ENCODE measurements at regions not wholly inside any gene's neighbourhood (a gene's known extent, or its start where the extent isn't known, plus 50 kb on each side); places are given as distances from the start of the nearest gene placed in this dataset.

- H3F3A ChIP-seq (replicated peaks; ENCODE audit: low read depth), result no peaks in the 10 kb centered on the region
- no peak overlapping the region for H3K27ac Mint-ChIP-seq
Measured at GRCh38 chr1:117810553-117810952, 118.9 kb downstream of the GDAP2 start.

DNA sequence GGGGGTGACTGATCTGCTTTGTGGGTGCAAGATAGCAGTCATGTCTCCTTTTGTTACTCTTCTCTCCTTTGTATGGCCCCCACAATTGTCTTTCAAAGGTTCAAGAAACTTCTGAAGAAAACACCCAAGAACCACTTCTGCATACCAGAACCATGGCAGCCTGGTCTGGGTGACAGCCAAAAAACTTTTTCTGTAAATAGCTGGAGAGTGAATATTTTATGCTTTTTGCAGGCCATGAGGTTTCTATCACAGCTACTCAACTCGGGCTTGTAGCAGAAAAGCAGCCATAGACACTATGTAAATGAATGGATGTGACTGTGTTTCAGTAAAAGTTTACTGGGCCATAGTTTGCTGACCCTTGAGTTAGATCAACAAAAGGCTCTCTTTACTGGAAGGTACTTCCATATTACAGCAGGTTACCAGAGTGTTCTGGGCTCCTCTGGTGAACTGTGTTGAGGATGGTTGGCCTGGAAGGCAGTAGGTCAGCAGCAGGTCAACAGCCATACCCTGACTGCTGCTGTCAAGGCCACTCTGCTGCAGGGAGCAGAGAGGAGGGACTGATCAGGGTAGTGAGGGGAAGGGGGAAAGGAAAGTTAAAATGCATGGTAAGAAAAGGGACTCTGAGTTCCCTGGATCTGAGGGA lies 116.4 kb downstream of the GDAP2 start:
- Histone ChIP-seq H4K20me1 (replicated peaks; ENCODE audit: insufficient read depth) (no peaks in the 10 kb centered on the region), H3K36me3 (ENCODE audit: insufficient read depth) (no peaks in the 10 kb centered on the region), H3K4me1 (ENCODE audit: insufficient read depth) (no peaks in the 10 kb centered on the region), H3K27me3 (ENCODE audit: insufficient read depth) (no peaks in the 10 kb centered on the region), H3K79me2 (replicated peaks; ENCODE audit: insufficient read depth) (no peaks in the 10 kb centered on the region), H3F3A (replicated peaks; ENCODE audit: low read depth) (no peaks in the 10 kb centered on the region), H3K27ac (ENCODE audit: low read depth) (no peak overlapping the region), H2AFZ (no peak overlapping the region), H3K4me2 (no peak overlapping the region), H3K4me3 (no peak overlapping the region), H3K9me2 (ENCODE audit: insufficient read depth) (peaks cover 22% of the 10 kb centered on the region; the same call in 1 of the 2 replicates)
- Mint-ChIP-seq H3K4me1 (peaks cover 3% of the 10 kb centered on the region; the same call in 1 of the 3 replicates), H3K36me3 (ENCODE audit: low read depth) (no peaks in the 10 kb centered on the region), H3K27me3 (ENCODE audit: insufficient read depth, low read depth, poor library complexity) (no peaks in the 10 kb centered on the region), H3K27ac (no peak overlapping the region), H3K9me3 (no peaks in the 10 kb centered on the region), H3K4me3 (no peak overlapping the region)
- DNase-seq (ENCODE audit: low spot score), result no peak
- ATAC-seq, result no peak
- TF ChIP-seq, protein P1, sequence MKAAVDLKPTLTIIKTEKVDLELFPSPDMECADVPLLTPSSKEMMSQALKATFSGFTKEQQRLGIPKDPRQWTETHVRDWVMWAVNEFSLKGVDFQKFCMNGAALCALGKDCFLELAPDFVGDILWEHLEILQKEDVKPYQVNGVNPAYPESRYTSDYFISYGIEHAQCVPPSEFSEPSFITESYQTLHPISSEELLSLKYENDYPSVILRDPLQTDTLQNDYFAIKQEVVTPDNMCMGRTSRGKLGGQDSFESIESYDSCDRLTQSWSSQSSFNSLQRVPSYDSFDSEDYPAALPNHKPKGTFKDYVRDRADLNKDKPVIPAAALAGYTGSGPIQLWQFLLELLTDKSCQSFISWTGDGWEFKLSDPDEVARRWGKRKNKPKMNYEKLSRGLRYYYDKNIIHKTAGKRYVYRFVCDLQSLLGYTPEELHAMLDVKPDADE (IDR thresholded peaks at IDR 0.05), result no peak
- TF ChIP-seq EZH2phosphoT487 (IDR thresholded peaks at IDR 0.05; ENCODE audit: unreplicated experiment) (no peak), ZNF462 (CRISPR knock-in tag; IDR thresholded peaks at IDR 0.05) (no peak), CREB1 (CRISPR knock-in tag; IDR thresholded peaks at IDR 0.05; ENCODE audit: low read depth) (no peak), JUNB (IDR thresholded peaks at IDR 0.05; ENCODE audit: unreplicated experiment) (no peak)

More at GRCh38 chr1:117810553-117810952, 118.9 kb downstream of the GDAP2 start:
- peaks cover 18% of the 10 kb centered on the region; the same call in 1 of the 2 replicates for H3K9me2 ChIP-seq (ENCODE audit: insufficient read depth)
- ATAC-seq (no peak), DNase-seq (ENCODE audit: low spot score) (peak; percentile 11)
- Mint-ChIP-seq H3K36me3 (ENCODE audit: low read depth) (no peaks in the 10 kb centered on the region), H3K27me3 (ENCODE audit: insufficient read depth, low read depth, poor library complexity) (peaks cover 2% of the 10 kb centered on the region), H3K4me1 (peaks cover 14% of the 10 kb centered on the region; the same call in 2 of the 3 replicates), H3K4me3 (no peak overlapping the region), H3K9me3 (no peaks in the 10 kb centered on the region)
- no peaks in the 10 kb centered on the region for H4K20me1 ChIP-seq (replicated peaks; ENCODE audit: insufficient read depth)
- no peak overlapping the region for H3K4me2 ChIP-seq
- H3K36me3 ChIP-seq (ENCODE audit: insufficient read depth), result no peaks in the 10 kb centered on the region
- H3K27ac ChIP-seq (ENCODE audit: low read depth), result no peak overlapping the region
- H3K4me1 ChIP-seq (ENCODE audit: insufficient read depth), result no peaks in the 10 kb centered on the region
- H3K27me3 ChIP-seq (ENCODE audit: insufficient read depth), result no peaks in the 10 kb centered on the region
- H3K79me2 ChIP-seq (replicated peaks; ENCODE audit: insufficient read depth), result no peaks in the 10 kb centered on the region
- TF ChIP-seq CTCF (conservative IDR thresholded peaks at IDR 0.05; ENCODE audit: low read depth in 2 of 2) (no peak; a peak in 1 of 4 replicates), EZH2 (IDR thresholded peaks at IDR 0.05; ENCODE audit: low read depth, unreplicated experiment) (no peak), JUNB (IDR thresholded peaks at IDR 0.05; ENCODE audit: unreplicated experiment) (no peak)
- TF ChIP-seq, protein P1 (IDR thresholded peaks at IDR 0.05), result no peak
- H2AFZ ChIP-seq, result no peak overlapping the region
- H3K4me3 ChIP-seq, result no peak overlapping the region

Data from GM23338 (cell line).